ENCODE measurements at regions not wholly inside any gene's neighbourhood (a gene's known extent, or its start where the extent isn't known, plus 50 kb on each side); places are given as distances from the start of the nearest gene placed in this dataset.

DNA sequence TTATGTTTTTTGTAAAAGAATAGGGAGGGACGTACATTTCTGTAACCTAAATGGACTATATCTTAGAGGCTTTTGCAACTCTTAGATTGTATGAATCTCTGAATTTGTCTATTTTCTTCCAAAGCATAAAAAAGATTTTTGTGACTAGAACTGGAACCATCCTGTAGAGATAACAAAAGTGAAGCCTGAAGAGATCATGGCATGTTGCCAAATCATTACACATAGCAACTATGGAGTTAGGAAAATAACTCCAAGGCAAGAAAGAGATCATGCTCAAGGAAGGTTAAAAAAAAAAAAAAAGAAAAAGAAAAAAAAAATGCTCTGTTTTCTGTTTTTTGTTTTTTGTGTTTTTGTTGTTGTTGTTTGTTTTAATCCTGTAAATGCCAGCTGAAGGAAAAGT, 567.7 kb upstream of the ZWINT start:
- DNase-seq = no peak

DNA sequence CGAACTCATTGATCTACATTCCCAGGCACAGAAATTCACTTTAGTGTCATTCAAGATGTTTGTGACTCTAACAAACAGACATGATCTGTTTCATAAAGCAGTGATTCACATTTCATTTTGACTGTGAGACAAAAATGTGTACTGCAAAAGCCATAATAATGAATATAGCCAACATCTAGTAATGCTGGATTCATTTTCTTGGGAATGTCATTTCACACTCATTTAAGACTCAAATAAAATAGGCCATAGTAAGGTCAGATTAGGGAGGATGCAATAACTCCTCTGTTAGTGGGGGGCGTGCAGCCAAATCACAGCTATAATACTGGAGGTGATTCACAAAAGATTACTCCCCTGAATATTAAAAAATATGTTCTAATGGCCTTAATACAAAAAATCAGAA, 566.6 kb upstream of the ZWINT start:
- no peak for DNase-seq

DNA sequence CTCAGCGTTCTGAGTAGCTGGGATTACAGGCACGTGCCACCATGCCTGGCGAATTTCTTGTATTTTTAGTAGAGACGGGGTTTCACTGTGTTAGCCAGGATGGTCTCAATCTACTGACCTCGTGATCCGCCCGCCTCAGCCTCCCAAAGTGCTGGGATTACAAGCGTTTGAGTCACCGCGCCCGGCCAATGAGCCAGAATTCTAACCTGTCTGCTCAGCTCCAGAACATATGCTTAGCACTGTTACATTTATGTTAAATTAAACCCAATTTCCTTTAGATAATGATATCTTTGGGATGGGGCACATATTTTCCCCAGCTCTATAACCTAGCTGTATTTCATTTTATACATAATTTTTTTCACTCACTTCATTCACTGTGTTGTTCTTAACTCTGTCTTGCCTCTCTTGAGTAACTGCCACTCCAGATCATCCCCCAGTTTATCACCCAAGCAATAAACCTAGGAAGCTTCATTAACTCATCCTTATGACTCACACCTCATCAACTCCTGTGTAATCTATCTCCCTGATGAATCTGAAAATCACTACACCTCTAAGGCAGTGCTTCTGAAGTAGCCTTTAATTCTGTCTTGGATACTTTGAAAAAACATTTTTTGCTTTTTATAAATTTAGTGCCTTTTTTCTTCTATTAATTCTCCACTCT, 559.7 kb upstream of the ZWINT start:
- DNase-seq = no peak

DNA sequence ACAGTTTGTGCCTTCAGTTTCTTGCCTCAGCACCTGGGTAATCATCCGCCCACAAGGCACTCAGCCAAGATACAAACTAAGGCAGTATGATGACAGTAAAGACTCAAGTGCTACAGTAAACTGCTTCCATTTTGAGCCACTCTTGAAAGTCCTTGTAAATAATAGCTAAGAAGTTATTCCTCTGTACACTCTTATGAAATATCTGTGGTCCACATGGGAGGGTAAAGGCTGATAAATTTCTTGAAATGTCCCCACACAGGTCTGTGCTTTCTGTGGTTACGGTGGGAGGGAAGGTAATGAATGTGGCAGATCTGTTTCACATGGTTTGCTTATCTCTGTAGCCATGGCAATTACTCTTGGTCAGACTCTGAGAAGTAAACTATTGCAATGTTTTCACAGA, 551.0 kb upstream of the ZWINT start:
- no peak for DNase-seq

DNA sequence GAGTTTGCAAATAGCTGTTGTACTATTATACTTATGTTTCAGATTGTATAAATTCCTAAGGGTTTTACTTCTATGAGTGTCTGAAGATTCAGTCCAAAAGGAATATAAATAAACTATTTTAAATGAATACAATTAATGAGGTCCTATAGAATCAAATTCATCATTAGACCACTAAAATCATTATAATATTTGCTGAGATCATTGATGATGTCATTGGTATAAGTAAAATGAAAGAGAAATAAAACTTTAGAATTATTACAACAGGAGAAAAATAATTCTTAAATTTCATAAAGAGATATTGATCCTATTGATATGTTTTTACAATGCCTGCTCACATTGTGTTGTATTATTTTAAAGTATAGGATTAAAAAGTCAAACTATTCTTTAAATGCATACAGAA, 544.0 kb upstream of the ZWINT start:
- DNase-seq = no peak

DNA sequence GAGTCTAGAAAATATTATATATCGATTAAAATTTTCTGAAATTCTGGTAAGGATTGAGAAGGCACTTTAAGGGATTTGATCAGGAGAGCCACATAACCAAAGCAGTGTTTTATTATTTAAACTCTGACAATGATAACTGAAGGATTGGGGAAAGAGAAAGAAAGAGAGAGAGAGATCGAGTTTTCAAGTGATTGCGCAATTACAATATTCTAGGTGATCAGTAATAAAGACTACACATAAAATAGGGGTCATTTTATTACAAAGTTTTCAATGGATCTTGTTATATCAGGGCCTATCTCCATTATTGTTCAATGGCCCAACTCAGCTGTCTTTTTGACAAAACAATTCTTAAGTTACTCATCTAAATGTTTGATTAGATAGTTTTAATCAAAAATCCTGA, 541.5 kb upstream of the ZWINT start:
- no peak for DNase-seq

DNA sequence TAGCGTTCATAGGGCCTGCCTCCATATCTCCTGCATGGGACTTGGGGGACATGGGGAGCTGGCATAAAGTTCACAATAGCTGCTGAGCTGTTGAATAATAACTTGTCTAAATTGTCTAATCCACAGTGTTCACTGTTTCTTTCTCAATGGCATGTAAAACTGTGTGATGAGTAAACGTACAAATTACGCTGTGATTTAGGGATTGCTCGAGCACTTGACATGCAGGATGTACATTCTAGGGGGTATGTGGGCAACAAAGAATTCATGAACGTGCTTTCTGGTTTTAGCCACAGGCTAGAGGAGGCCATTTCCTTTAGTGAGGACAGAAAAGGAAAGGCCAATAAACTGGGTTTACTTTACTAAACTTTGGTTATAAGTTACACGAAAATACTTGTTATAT, 534.2 kb upstream of the ZWINT start:
- peak in 1 of 2 experiments; percentile 10 for DNase-seq

DNA sequence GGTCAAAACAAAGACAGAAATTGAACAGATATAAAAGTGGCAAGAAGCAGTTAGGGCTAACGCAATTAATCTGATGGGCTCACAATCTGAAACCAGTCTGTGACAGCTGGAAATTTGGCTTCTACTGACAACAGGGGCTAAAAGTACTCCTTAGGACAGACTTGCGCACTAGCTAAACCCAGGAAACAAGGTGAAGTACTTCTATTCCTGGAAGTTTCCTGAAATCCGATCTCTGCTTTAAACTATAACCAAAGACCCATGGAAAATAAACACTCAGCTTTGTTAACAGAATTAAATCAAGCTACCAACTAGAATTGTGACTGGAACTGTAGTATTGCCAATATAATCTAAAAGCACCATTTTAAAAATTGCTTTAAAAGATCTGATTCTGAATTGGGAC, 520.2 kb upstream of the ZWINT start:
- peak in 1 of 2 experiments; percentile 12 for DNase-seq

DNA sequence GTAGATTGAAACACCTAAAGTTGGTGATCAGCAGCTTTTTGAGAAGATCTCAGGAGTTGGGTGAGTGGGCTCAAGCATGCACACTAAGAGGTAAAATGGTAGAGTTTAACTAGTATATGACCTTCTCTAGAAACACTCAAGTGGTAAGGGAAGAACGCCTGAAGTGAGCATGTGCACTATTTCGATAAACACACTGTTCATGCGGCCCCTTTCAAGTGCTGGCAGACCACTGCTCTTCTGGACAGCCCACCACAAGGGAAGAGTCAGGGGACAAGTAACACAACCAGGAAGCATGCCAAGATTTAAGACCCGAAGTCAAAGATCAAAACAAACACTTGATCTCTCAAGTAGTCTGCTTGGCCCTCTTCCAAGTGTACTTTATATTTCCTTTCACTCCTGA, 519.5 kb upstream of the ZWINT start:
- DNase-seq = no peak

DNA sequence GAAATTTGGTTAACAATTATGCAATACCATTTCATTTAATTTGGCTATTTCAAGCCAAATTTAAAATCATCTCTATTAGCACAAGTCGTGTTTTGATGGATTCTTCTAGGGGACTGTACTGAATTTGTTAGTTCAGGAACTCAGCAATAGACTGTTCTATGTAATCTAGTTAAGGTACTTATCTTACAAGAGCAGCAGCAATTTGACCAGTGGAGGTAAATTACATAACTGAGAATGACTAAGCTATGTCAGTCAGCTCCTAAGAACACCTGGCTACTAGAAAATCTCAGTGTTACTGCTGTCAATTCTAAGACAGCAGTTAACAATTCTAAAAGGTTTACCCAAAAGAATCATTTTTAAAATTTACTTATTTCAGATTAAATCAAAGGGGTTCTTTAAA, 513.9 kb upstream of the ZWINT start:
- DNase-seq = no peak

DNA sequence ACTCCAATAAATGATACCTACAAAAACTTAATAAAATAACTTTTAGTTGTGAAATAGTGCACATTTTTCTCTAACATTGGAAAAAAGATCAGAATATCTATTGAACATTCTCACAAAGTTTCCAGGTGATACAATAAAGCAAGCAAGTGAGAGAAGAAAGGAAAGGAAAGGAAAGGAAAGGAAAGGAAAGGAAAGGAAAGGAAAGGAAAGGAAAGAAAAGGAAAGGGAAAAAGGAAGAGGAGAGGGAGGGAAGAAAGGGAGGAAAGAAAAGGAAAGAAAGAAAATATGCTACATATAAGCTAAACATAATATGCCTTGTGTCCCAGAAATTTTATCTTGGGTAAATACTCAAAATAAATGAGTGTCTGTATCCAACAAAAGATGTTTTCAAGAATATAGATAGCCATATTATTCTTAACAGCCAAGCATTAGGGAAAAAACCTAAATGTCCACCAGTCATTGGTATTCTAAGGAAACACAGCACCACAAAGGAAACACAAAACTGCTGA, 510.2 kb upstream of the ZWINT start:
- no peak for DNase-seq

DNA sequence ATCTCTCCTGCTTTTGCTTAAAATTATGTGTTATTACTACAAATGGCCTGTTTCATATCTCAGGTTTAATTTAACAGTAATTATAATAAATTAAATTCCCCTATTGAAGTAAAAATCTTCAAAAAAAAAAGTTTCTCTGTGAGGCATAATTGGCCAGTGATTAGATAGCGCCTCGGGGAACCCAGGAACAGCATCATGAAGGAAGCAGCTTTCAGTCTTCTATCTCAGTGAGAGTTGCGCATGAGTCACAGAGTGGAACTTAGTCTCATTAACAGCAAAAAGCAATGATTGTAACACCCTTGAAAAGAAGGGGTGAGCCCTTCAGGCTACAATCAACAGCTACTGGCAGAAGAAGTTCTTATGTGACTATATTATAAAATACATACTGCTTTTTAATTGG, 506.2 kb upstream of the ZWINT start:
- DNase-seq = no peak

DNA sequence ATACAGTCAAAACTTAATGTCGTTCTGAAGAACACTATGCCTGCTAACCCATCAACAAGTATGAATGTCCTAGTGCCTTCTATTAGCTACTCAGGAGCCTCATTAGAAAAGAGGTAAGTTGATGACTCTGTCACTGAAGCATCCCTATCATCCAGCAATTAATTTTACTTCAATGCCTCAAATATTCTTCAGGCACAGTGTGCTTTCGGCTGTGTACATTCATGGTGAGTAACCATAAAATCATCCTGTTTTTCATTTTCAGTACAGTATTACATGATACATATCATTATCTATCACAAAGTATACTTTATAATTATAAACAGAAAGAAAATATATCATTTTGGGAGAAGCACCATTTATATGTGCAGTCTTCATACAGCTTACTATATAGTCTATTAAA, 495.5 kb upstream of the ZWINT start:
- DNase-seq = no peak

DNA sequence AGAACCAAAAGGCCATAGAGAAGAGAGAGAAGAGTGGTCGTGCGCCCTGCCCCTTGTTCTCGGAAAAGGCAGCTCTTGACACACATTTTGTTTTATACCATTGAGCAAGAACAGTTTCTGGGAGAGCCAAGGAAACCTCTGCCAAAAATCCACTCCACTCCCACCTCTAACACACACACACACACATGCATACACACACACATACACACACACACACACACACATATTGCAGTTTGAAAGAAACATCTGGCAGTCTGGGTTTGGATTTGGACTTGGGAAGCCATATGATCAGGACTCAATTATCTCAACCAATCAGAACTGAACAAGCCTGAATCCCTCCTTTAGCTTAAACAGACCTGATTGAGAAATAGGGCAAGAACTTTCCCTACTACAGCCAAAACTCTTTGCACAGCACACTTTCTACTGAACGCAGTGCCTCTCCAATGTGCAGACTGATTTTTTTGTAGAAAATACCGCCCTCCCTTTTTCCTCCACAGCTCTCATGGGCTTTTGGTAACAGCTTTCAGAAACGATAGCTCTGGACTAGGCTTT, 484.0 kb upstream of the ZWINT start:
- no peak for DNase-seq

DNA sequence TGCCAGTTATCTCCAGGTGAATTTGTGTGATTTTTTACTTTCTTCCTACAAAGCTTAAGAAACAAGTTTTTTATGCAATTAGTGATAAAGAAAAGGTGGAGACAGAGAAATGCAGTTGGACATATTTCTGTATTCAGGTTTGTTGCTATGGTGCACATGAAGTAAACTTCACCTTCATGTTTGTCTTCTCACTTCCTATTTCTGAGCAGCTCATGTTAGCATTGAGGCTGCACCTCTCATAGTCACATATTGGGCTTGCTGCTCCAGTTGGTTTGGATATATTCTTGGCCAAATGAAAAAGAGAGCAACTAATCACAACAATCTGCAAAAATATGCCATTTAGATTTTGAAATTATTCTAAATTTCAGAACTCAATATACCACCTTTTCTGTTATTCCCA, 475.6 kb upstream of the ZWINT start:
- no peak for DNase-seq

DNA sequence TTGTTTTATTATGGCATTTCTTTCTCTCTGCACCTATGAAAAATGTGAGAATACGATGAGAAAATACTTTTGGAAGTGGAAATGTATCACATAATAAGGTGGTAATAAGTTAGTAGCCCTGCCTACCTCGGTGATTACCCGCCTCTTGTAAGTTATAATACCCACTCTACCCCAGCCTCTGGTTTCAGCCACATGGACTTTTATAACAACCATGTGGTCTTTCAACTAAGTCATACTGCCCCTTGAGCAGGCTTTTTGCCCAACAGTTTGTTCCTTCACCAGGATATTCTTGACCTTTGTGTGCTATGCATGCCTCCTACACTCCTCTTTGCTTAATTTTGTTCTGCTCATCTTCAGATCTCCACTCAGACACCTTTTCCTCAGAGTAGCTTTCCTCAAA, 470.6 kb upstream of the ZWINT start:
- DNase-seq = no peak

DNA sequence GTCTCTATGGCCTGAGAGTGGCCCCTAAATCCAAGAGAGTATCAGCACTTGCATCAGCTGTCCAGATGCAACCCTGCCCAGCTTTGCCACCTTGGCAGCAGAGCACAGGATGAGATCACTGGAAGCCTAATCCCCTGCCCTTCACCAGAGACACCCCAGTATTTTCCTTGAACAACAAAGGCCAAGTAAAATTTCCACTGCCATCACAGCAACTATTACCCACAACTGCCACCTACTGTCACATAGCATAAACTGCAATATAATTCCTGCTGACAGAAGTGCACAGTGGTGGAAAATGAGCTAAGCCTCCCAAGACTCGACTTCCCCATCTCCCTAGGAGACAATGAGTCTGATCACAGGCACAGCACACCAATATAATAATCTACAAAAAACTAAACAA, 462.8 kb upstream of the ZWINT start:
- peak in 1 of 2 experiments; percentile 1 for DNase-seq

DNA sequence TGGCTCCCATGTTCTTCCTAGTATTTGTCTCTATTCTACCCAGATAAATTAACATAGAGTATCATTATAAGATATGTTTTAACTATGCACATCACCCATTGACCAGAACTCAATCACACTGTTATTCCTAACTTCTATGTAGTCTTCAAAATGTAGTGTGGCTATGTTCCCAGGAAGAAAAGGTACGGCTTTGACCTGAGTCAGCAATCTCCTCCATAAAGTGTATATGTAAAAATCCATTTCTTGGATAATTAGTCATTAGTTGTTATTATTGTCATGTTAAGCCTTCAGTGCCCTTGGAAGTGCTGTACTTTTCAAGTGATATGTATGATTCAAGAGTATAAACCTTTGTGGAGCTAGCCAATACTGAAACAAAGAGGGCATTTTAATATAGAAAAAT, 444.0 kb upstream of the ZWINT start:
- DNase-seq = no peak

DNA sequence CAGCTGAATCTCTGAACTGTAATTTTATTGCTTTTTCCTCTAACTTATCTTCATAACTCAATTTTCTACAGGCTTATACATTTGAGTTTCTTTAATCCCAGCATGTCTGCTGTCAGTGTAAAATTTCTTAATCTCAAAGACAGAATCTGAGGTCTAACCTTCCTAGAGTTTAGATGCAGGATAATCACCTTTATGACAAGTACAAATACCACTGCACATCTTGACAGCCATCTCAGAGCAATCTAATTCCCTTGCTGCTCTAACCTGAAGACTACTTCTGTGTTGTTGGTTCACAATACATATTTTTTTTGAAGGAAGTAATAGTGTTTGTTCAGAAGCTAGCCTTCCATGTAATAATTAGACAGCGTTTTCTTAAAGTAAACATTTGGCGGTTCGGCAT, 424.2 kb upstream of the ZWINT start:
- DNase-seq = no peak

DNA sequence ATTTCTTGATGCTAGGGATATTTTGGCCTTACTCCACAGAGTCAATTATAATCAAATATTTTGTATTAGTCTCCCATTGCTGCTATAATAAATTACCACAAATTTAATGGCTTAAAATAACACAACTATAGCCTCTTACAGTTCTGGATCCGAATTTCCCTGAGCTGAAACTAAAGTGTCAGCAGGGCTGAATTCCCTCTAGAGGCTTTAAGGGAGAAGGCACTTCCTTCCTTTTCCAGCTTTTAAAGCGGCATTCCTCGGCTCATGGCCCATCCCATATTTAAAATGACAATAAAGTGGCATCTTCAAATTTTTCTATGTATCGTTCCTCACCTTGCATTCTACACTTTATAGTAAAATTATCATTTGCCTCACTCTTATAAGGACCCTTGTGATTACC, 421.4 kb upstream of the ZWINT start:
- no peak for DNase-seq

DNA sequence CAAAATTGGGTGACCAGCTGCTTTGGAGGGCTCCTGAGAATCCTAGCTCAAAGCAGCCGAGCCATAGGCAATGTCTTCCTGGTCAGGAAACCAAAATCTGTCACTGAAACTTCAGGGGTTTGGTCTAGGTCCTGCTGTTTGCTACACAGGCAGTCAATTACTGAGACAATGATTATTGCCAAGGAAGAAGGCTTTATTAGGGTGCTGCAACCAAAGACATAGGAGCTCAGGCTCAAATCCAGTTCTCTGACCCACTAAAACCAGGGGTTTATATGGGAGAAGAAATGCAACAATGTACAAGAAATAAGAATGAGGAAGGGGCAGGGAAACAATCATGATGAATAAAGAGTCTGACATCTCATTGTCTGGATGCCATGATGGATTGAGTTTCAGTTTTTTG, 410.3 kb upstream of the ZWINT start:
- no peak for DNase-seq

DNA sequence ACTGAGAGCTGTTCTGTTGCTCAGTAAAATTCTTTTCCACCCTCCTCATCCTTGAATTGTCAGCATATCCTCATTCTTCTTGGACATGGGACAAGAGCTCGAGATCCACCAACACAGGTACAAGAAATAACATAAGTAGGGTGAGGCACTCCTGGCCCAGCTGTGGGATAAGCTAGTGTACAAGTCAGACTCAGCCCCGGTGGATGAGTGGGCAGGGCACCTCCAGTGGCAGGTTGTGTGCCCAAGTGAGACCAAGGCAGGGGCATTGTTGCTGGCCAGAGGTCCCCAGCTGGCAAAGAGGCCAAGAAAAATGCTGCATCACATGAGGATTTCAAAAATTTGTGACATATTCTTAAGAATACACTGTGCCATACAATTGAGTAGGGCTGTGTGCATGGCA, 402.0 kb upstream of the ZWINT start:
- DNase-seq = no peak

DNA sequence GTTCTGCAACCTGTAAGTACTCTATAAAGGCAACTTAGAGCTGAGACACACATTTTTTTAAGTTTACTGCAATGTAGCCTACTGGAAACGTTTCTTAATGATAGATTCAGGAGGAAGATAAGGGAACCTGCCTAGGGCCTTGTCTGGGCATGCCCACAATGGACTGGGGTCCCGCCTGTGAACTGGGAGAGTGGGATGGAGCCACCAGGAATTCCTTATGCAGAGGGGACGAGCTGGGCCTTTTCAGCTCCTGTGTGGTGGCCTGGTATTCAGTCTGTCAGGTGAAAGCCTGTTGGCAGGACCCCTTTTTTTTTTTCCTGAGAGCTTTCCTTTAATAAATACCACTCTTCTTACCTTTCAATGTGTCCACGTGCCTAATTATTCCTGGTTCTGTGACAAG, 384.4 kb upstream of the ZWINT start:
- DNase-seq = no peak

DNA sequence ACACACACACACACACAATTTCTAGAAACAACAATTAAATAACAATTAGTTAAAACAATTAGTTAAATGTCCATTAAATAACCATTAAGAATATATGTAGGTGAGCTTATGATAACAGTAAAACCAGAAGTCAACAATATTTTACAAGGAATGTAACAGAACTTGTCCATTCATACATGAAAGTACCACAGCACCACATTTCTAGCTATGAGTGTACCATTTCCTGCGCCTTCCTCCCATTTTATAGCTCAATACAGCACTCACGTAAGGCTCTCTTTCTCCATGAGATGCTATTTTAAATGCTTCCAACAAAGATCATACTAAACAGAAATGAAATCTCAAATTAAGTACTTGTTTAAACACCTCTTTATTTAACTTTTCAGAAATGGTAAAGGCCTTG, 367.3 kb upstream of the ZWINT start:
- DNase-seq = no peak

DNA sequence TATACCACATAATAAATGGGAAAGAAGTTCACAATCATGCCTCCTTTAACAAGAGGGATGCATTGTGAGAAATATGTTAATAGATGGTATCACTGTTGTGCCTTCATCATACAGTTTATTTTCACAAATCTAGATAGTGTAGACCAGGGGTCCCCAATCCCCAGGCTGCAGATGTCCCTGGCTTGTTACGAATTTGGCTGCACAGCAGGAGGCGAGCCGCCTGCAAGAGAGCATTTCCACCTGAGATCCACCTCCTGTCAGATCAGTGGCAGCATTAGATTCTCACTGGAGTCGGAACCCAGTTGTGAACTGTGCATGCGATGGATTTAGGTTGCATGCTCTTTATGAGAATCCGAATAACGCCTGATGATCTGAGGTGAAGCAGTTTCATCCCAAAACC, 361.9 kb upstream of the ZWINT start:
- DNase-seq = no peak

All from NCI-H2081 (cell line).